ENCODE measurements at regions not wholly inside any gene's neighbourhood (a gene's known extent, or its start where the extent isn't known, plus 50 kb on each side); places are given as distances from the start of the nearest gene placed in this dataset.

DNA sequence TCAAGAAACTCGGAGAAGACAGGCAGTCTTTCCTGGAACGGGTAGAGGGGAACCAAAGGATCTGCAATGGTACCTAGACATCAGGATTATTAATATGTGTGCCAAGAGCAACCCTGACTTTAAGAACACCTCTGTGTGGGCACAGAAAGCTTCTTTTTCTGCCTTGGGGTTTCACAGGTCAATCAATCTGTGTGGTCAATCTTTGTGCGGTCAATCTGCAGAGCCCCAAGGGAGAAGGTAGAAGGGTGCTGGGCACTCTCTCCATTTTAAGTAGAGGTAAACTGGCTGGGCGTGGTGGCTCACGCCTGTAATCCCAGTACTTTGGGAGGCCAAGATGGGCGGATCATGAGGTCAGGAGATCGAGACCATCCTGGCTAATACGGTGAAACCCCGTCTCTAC is 100.7 kb downstream of the ARF6 start:
- H3K27me3 Mint-ChIP-seq: no peaks in the 10 kb centered on the region
- ATAC-seq (ENCODE audit: low read depth in 2 of 2) (no peak), DNase-seq (no peak)
- peaks cover 6 to 8% of the 10 kb centered on the region in 2 donors for H3K36me3 Mint-ChIP-seq
- H3K9me3 Mint-ChIP-seq: no peaks in the 10 kb centered on the region
- H3K4me1 Mint-ChIP-seq: peaks cover 15 to 32% (median 15%) of the 10 kb centered on the region in 3 donors
- peak overlapping the region in 1 of 8 donors; percentile 18 for H3K4me3 Mint-ChIP-seq
- no peak overlapping the region for H3K27ac Mint-ChIP-seq

DNA sequence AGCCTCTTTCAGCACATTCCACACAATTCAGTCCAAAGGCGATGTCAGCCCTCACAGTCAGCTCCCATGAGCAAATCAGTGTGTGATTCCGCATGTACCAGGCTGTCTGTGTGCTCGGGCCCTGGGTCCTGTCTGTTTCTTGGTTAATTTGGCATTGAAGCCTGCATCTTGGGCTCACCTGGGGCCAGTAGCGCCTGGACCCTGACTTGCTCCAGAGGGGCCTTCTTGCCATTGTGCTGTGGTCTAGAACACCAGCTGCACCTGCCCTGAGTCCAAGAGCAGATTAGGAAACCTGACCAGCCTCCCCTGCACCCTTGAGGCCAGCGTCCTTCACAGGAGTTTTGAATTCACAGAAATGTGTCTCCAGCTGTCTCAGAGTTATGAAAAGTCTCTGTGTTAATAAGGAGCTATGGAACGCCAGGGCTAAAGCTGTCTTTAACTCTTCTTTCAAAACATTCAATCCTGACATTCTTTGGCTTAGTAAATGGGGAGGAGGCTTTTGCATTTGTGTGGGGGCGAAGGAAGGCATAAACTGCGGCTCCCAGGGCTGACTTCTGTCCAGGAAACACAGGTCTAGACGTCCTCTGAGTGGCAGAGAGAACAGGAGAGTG is 102.2 kb downstream of the ARF6 start:
- Mint-ChIP-seq H3K36me3 (peaks cover 3 to 5% of the 10 kb centered on the region in 2 donors), H3K9me3 (no peaks in the 10 kb centered on the region), H3K4me1 (peaks cover 24 to 41% (median 25%) of the 10 kb centered on the region in 3 donors), H3K4me3 (no peak overlapping the region), H3K27ac (no peak overlapping the region), H3K27me3 (no peaks in the 10 kb centered on the region)
- DNase-seq (no peak), ATAC-seq (ENCODE audit: low read depth in 2 of 2) (no peak)

DNA sequence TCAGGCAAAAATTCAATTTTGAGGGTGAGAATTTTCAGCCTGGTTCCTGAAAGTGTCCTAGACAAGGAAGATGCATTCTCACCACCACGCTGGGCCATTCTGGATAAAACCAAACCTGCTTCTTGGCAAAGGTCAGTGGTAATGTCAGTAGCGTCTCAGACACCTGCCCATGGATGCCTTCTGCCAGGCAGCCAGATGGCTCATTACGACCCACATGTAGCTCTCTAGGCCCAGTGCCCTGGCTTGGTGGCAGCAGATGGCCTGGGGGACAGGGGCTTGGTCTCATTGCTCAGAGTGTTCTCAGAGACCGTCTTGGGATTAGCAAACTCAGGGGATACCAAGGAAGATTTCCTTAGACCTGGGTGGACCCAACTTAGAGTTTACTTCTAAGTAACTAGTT is 105.1 kb downstream of the ARF6 start:
- H3K9me3 Mint-ChIP-seq: no peaks in the 10 kb centered on the region
- DNase-seq (no peak), ATAC-seq (ENCODE audit: low read depth in 2 of 2) (no peak)
- H3K4me1 Mint-ChIP-seq: peaks cover 46 to 56% (median 48%) of the 10 kb centered on the region in 3 donors
- no peaks in the 10 kb centered on the region for H3K27me3 Mint-ChIP-seq
- H3K36me3 Mint-ChIP-seq: no peaks in the 10 kb centered on the region
- H3K4me3 Mint-ChIP-seq: no peak overlapping the region
- peak overlapping the region in 2 of 6 donors; percentile 30 to 92 for H3K27ac Mint-ChIP-seq

DNA sequence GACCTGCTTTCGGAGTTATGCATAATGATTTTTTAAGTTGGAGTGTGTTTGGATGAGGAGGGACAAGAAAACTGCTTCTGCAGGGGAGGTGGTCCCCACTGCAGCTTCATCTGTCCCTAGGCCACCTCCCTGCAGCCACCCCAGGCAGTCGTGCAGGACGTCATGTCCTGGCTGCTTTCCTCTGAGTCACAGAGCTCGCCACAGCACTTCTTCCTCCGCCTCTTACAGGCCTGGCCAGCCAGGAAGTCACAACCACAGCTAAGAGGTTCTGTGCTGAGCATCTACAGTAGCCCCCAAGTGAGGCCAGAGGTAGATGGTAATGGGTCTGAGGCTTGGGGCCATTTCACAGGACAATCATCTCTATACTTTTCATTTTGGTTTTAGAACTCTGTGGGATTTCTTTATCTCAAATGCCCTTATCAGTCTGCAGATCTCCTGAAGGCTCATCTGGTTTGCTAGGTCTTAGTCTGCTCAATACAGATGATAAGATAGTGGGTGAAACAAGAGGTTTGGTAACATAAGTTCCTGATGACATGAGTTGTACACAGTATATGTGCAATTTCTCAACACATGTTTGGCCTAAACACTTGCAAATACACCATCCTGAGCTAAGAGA is 106.4 kb downstream of the ARF6 start:
- H3K36me3 Mint-ChIP-seq: no peaks in the 10 kb centered on the region
- H3K4me1 Mint-ChIP-seq: peaks cover 48 to 58% (median 52%) of the 10 kb centered on the region in 3 donors
- DNase-seq (peak; percentile 55), ATAC-seq (ENCODE audit: low read depth in 2 of 2) (peak; percentile 18 to 31)
- H3K27me3 Mint-ChIP-seq: no peaks in the 10 kb centered on the region
- peak overlapping the region; percentile 74 to 98 (median 94) for H3K27ac Mint-ChIP-seq
- peak overlapping the region; percentile 11 to 96 (median 85) for H3K4me3 Mint-ChIP-seq
- no peaks in the 10 kb centered on the region for H3K9me3 Mint-ChIP-seq

DNA sequence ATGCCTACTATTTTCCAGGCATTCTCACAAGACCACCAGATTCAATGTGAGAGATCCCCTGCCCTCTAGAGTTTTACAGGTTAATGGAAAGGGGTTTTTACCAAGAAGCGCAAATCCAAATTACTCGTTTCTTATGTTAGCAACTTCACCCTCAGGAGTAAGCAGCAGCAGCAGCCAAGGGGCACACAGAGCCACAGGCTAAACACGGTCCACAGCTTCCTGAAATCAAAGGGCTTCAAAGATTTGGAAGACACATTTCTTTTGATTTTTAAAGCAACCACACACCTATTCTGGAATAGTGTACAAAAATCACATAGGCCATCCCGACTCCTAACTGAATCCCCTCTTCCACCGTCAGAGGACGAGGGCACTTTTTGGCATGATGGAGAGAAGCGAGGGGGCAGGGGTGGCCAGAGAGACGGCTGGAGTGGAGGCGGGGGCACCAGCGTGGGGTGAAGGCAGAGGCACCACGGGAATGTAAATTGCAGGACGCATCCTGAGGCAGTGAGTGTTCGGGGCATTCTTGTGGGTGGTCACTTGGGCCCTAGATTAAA is 107.0 kb downstream of the ARF6 start:
- no peaks in the 10 kb centered on the region for H3K36me3 Mint-ChIP-seq
- ATAC-seq (ENCODE audit: low read depth in 2 of 2) (no peak), DNase-seq (no peak)
- H3K4me3 Mint-ChIP-seq: peak overlapping the region; percentile 61 to 96 (median 85)
- peak overlapping the region; percentile 74 to 100 (median 96) for H3K27ac Mint-ChIP-seq
- no peaks in the 10 kb centered on the region for H3K9me3 Mint-ChIP-seq
- H3K4me1 Mint-ChIP-seq: peaks cover 51 to 59% (median 58%) of the 10 kb centered on the region in 3 donors
- H3K27me3 Mint-ChIP-seq: no peaks in the 10 kb centered on the region

DNA sequence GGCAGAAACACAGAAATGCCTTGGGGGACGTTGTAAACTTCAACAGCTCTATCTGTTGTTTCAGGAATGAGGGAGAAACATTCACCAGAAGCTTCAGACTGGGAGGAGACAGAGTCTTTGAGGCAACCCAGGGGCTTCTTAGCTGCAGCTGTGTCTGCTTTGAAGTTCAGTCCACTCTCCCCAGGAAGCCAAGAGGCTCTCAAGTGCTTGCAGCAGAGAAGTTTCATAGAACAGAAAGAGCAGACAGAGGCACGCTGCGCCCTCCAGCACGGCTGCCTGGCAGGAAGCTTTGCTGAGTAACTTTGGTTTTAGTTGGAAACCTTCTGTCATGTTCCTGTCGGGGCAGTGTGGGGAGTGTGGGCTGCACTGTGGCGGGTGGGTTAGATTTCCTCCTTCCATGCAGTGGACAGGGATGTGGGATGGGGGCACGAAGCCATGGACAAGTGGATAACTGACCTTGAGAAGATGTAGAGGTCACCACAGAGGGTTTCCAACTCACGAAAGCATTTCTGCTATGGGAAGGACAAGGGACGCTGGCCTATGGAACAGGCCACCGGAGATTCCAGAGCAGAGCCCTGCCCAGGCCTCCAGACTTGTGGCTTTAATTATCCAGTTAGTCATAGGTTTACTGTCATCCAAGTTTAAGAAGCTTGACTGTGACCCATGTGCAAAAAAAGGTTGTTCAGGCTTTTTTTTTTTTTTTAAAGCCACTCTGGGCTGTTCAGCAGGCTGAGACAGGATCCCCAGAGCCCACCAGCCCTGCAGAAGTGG is 107.7 kb downstream of the ARF6 start:
- Mint-ChIP-seq H3K36me3 (no peaks in the 10 kb centered on the region), H3K4me3 (peak overlapping the region; percentile 61 to 96 (median 85)), H3K27me3 (no peaks in the 10 kb centered on the region), H3K27ac (peak overlapping the region; percentile 88 to 100 (median 96)), H3K4me1 (peaks cover 56 to 64% (median 62%) of the 10 kb centered on the region in 3 donors), H3K9me3 (no peaks in the 10 kb centered on the region)
- DNase-seq: peak; percentile 32
- no peak for ATAC-seq (ENCODE audit: low read depth in 2 of 2)

DNA sequence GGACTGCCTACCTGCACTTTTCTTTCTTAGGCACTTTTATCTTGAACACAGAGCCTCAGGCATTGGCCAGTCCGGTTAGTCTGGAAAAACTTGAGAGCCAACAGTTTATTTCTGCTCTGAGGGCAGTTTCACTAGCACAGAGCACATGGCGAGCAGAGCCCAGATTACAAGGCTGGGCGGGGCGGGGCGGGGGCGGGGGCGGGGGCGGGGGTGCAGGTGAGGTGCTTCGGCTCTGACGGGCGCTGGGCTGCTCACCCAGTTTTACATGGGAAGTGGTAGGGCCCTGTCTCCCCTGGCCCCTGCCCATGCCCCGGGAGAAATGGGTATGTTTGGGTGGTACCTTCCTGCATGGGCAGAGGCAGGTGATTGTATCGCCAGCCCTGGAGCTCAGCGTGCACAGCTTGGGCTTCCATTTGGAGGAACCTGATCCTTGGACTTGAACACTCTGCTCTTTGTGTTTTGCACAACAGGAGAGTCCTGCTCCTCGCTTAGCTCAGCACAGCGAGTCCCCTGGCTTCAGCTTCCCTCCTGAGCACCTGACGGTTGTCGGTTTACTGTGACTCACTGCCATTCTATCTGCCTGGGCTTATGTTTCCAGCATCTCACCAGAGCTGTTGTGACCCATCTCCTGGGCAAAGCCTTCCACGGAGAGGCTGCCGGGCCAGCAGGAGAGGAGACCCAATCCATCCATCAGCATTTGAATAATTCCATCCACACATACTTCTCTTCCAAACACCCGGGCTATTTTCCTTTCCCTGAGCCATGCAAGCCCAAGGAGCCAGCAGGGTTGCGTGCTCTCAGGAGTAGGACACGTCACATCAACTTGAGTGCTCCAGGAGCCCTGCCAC is 108.5 kb downstream of the ARF6 start:
- H3K4me3 Mint-ChIP-seq: peak overlapping the region; percentile 72 to 96 (median 87)
- ATAC-seq (ENCODE audit: low read depth in 2 of 2) (peak; percentile 26 to 34), DNase-seq (peak; percentile 57)
- H3K27ac Mint-ChIP-seq: peak overlapping the region; percentile 92 to 100 (median 98)
- H3K4me1 Mint-ChIP-seq: peaks cover 56 to 62% (median 58%) of the 10 kb centered on the region in 3 donors
- no peaks in the 10 kb centered on the region for H3K27me3 Mint-ChIP-seq
- no peaks in the 10 kb centered on the region for H3K9me3 Mint-ChIP-seq
- H3K36me3 Mint-ChIP-seq: no peaks in the 10 kb centered on the region

DNA sequence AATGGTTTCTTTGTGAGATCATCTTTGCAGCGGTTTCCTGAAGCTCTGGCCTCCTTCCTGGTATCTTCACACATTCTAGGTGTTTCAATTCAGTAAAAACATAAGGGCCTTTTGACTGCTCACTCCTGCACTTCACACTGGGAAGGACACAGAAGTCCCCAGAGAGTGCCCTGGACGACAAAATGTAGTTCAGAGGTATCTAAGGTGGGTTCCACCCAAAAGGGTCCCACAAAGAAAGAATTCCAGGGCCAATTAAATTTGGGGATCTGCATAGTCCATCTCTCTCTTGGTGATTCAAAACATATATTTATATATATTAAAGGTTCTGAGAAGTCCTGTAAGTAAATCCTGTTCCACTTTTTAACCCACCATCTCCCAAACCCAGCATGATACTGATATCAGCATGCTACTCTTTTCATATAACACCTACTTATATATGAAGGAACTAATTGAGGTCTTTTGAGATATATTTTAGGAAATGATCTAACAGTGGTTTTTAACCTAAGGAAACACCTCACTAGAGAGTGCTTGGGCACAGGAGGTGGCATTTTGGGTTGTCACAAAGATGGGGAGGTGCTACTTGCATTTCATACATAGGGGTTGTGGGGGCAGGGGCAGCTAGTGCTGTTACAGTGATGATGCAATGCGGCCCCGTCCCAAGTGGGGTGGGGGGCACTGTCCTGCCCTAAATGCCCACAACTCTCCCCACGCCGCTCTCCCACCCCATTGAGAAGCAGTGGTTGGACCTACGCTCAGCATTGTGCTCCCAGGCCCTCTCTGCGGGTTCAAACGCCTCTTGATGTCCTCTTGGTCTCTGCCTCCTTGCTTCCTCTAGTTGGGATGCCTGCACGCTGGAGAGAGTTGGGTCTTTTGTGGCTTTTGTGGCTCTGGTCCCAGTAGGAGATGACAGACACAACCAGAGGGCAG is 109.4 kb downstream of the ARF6 start:
- Mint-ChIP-seq H3K27ac (peak overlapping the region; percentile 92 to 100 (median 98)), H3K9me3 (no peaks in the 10 kb centered on the region), H3K27me3 (no peaks in the 10 kb centered on the region), H3K4me3 (peak overlapping the region; percentile 81 to 96 (median 92)), H3K4me1 (peaks cover 58 to 62% (median 58%) of the 10 kb centered on the region in 3 donors), H3K36me3 (no peaks in the 10 kb centered on the region)
- ATAC-seq (ENCODE audit: low read depth in 2 of 2): peak; percentile 22 to 29
- DNase-seq: peak; percentile 54

DNA sequence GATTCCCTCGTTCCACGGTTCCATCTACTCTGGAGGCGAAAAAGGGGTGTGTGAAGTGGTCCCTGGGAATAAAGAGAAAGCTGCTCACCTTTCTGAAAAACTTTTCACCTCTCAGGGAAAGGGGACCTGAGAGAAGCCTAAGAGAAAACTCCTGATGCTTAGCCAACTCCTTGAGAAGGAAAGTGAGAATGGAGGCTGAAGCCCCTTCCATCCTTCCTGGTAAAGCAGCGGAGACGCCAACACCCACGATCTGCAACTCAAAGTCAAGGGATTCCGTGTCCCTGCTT is 110.0 kb downstream of the ARF6 start:
- peak overlapping the region; percentile 81 to 96 (median 92) for H3K4me3 Mint-ChIP-seq
- H3K36me3 Mint-ChIP-seq: no peaks in the 10 kb centered on the region
- no peaks in the 10 kb centered on the region for H3K9me3 Mint-ChIP-seq
- peak overlapping the region; percentile 92 to 100 (median 98) for H3K27ac Mint-ChIP-seq
- H3K4me1 Mint-ChIP-seq: peaks cover 55 to 66% (median 55%) of the 10 kb centered on the region in 3 donors
- no peak for ATAC-seq (ENCODE audit: low read depth in 2 of 2)
- H3K27me3 Mint-ChIP-seq: no peaks in the 10 kb centered on the region
- no peak for DNase-seq

DNA sequence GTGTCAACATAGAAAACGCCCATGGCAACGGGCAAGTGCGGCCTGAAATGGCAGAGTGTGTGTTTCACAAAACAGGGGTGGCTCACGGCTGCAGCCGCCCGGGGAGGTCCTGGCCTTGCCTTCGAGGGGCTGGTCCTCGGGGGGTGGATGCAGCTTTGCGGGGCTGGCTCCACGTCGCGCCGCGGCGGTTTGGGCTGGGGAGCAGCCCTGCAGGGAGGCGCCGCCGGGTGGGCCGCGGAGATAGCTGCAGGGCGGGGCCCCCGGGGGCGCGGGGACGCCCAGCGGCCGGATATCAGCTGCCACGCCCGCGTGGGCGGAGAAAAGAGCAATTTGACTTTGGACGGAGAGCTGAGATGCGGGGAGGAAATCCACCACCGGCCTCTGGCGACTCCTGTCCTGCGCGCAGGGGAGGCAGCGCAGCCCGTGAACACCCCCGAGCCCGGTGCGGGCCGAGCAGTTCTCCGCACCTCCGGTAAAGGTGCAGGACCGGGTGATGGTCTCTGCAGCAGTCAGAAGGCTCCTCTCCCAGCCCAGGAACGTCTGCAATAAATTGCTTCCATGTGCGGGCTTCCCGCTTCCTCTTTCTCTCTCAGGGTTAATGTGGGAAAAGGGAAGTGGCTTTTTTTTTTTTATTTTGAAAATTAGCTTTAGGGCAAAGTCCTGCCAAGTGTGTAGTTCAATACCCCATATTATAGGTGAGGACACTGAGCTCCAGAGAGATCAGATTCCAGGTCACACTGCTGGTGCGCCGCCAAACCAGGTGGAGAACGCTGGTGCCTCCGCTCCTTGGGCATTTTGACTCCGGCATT is 110.5 kb downstream of the ARF6 start:
- H3K9me3 Mint-ChIP-seq: no peaks in the 10 kb centered on the region
- peaks cover 58 to 71% (median 58%) of the 10 kb centered on the region in 3 donors for H3K4me1 Mint-ChIP-seq
- ATAC-seq (ENCODE audit: low read depth in 2 of 2) (peak; percentile 66 to 75), DNase-seq (peak; percentile 87)
- H3K27ac Mint-ChIP-seq: peak overlapping the region; percentile 92 to 100 (median 98)
- H3K36me3 Mint-ChIP-seq: no peaks in the 10 kb centered on the region
- H3K4me3 Mint-ChIP-seq: peak overlapping the region; percentile 81 to 96 (median 92)
- H3K27me3 Mint-ChIP-seq: no peaks in the 10 kb centered on the region

DNA sequence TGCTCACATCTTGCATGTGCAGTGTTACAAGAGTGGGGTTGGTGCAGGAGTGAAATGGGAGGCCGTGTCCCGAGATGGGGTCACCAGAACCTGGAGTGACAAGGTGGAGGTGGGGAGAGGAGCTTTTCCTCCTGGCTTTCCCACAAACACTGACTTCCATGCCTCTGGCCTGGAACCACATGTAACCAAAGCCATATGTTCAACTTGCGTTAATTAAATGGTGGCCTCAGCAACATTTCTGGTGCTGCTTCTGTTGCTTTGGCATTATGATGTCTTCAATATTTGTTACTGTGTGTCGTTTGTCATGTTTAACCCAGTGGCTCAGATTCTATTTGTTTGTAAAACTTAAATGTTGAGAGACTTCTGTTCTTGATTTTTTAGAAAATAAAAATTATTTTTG is 110.2 kb downstream of the VCPKMT start:
- Mint-ChIP-seq H3K27ac (peak overlapping the region in 3 of 6 donors; percentile 52 to 82 (median 80)), H3K27me3 (no peaks in the 10 kb centered on the region), H3K4me3 (no peak overlapping the region), H3K36me3 (peaks cover 0 to 10% of the 10 kb centered on the region in 2 donors), H3K9me3 (no peaks in the 10 kb centered on the region), H3K4me1 (peaks cover 51 to 67% (median 54%) of the 10 kb centered on the region in 3 donors)
- no peak for ATAC-seq (ENCODE audit: low read depth in 2 of 2)
- no peak for DNase-seq
